ENCODE measurements at regions not wholly inside any gene's neighbourhood (a gene's known extent, or its start where the extent isn't known, plus 50 kb on each side); places are given as distances from the start of the nearest gene placed in this dataset.

- DNase-seq: no peak
Measured at GRCh38 chr9:126154869-126155268, 171.8 kb upstream of the MVB12B start.

DNA sequence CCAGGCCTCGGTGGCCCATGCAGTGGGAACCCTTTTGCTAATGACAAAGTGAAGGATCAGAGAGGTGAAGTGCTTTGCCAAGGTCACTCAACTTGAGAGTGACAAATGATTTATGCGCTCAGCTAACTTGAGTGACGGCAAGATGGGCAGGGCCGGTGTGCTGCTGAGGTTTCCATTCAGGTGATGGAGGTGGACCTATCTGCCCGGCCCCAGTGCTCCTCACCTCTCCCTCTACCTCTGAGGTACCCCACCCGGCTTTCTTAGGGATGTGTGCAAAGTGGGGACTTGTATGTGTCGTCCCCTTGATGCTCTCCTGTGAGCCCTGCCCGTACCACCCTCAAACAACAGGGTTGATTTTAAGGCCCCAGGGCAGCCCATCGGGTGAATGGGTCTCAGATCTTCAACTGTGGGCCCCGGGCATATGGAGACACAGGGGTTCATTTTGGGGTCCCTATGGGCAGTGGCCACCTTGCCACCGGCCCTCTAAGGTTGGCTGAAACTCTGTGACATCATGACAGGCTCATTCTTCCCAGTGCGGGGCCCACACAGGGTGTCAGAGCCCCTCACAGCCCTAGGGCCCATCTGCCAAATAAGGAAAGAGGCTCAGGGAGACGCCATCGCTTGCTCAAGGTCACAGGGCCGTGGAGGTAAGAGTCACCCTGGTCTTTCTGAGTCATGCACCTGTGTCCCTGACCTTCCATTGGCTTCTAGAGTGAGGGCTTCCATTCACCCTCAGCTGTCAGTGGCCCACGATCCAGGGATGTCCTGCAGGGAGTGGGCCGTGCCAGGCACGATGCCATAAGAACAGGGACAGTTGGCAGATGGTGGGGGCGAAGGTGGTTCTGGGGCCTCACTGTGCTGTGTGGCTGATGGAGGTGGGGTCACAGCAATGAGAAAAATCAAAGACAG lies 170.6 kb upstream of the MVB12B start:
- no peak for DNase-seq

DNA sequence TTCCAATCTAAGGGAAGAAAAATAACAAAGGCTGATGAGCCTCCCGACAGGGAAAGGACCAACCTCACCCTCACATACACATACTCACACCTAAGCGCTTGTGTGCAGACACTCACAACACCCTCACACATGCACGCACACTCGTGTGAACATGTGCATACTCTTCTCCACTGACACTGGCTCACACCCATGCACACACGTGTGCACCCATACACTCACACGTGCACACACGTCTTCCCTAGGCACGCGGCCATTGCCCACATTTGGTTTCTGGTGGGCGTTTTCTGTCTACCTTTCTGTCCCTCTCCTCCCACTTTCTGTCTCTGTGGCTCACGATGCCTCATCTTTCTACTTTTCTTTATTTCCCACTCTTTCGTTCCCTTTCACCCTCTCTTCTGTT lies 169.7 kb upstream of the MVB12B start:
- no peak for DNase-seq

DNA sequence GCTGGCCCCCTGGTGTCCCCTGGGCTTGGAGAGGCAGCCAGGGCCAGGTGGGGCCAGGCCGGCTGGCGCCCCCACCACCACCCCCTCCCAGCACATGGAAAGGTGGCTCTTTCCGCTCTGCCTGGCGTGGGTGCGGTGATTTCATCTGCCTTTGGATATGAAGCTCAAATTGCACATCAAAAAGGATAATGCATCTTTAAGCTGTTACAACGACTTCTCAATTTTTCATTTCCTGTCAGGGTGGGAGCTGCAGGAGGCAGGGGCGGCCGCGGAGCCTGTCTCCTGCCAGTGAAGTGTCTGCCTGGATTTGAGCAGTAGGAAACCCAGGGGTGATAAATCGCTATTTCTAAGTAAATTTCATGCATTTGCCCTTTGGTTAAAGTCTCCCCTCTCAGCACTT lies 169.2 kb upstream of the MVB12B start:
- no peak for DNase-seq

DNA sequence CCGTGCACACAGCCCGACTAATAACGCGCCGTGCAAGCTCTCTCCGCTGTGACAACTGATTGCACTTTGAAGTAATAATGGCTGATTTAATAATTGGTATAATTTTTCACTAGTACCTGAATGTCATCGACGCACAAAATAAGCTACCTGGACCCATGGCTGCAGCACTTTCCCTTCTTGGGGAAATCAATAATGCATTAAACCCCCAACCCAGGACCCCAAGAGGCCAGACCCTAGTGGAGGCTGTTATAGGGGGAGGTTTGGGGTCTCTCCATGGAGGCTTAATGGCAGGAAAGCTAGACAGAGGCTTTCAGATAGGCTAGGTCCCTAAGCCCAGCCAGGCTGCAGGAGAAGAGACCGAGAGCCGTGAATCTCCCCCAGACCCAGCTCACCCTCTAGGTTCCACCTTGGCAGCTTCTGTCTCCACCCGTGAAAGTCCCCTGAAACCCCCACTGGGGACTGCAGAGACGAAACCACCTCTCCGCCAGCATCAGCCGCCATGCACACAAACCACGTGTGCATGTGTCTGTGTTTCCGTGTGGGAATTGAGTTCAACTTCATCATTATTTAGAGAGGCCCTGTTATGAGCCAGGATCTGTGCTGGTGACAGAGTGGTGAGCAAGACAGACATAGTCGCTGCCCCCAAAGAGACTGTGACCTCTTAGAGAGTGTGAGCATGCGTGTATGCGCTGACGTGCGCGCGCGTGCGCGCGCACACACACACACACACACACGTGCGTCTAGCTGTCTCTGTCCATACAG lies 168.6 kb upstream of the MVB12B start:
- DNase-seq: no peak

DNA sequence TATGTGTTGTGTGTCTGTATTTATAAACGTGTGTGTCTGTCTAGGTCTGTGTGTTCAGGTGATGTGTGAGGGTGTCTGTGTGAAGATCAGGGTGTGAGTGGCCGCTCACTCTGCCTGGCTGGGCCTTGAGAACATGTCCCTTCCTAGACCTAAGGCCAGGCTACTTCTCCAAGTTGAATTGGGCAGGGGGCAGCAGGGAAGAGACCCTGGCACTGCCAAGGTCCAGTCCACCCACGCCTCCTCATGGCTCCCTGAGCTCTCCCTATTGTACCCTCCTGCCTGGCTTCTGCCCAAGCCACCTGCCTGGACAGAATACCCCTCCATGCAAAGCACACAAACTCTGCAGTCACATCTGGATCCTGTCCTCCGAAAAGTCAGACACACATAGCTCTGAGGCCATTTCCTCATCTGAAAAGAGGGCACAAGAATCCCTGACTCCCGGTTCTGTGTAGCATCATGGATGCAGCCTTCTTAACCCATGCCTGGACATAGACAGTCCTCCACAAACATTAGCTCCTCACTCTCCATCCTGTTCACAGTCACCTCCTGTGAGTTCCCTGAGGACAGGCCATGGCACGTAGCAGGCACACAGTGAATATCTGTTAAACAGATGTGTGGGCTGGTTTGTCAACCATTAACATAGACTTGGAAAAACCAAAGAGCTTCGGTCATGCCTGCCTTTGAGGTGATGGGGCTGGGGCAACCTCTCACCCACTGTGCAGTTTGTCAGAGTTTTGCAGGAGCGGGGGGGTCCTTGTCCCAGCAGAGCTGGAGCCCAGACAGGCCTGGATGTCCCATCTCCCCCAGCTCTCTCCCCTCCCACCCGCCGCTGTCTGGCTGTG lies 167.8 kb upstream of the MVB12B start:
- no peak for DNase-seq

DNA sequence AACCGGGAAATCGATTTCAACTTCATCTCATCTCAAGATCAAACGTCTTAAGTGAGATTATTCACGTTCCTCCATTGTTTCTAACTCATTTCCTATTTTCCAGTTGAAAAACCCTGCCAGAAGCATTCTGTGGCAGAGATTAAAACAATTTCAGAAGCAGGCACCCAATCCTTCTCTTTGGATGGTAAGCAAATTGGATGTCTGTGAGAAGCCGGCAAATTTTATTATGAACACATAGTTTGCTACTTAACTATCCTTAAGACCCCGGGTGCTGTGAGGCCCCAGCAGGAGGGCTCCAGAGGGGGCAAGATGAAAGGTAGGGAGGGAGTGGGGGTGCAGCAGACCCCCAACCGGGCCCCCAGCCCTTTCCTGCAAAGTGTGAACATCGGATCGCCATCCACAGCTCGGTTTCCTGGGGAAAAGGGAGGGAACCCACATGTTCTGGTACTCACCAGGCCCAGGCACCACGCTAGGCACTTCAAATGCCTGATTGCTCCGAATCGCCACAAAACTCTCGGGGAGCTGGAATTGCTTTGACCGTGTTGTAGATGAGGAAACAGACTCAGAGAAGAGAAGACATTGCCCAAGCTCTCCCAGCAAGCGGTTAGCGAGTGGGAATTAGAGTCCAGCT lies 167.1 kb upstream of the MVB12B start:
- no peak for DNase-seq

DNA sequence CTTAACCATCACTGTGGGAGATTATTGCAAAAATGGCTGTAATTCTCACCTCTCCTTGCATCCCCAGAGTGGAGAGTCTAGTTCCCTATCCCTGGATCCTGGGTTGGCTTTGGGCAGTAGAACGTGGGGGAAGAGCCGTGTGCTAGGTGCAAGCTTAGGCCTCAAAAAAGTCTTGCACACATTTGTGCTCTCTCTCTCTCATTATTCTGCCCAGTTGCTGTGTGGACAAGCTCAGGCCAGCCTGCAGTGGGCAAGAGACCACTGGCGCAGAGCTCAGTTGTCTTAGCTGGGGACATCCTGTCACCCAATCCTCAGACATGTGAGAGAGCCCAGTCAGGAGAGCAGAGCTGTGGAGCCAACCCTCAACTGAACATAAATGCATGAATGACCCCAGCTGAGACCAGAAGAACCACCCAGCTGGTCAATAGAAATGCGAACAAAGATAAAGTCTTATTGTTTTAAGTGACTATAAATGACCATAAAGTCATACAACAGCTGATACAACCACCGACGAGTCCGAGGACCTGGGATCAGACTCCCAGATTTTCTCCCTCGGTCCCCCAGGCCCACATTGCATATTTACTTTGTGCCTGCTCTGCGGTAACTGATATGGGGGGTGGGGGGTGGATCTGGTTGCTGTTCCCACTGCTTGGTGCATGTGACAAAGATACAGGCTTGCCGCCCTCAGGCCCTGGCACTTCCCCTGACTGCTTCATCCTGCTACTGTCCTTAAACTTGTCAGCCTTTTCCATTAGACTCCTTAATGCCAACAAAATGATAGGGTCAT lies 166.4 kb upstream of the MVB12B start:
- no peak for DNase-seq

GRCh38 chr9:126160854-126161329 lies 165.7 kb upstream of the MVB12B start:
- no peak for DNase-seq

- no peak for DNase-seq
Measured at GRCh38 chr9:126162611-126163381, 163.8 kb upstream of the MVB12B start.

GRCh38 chr9:126164796-126165525 lies 161.7 kb upstream of the MVB12B start:
- no peak for DNase-seq

GRCh38 chr9:126165755-126166154 lies 160.9 kb upstream of the MVB12B start:
- no peak for DNase-seq

- DNase-seq: no peak
Measured at GRCh38 chr9:126166291-126166690, 160.3 kb upstream of the MVB12B start.

DNA sequence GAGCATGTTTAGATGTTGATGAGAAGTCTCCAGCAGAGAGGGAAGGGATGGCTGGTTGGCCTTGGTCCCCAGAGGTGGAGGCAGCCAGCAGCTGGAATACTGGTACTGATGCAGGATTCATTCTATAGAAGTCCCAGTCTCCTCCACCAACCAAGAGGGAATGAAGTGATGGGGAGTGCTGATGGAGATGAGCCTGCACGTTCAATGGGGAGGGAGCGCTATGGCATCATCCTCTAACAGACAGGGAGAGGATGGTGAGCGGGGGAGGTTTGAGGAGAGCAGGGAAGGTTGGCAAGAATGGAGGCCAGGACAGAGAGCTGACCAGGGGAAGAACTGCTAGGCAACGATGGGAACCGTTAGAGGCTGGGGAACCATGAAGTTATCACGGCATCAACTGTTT lies 159.8 kb upstream of the MVB12B start:
- no peak for DNase-seq

DNA sequence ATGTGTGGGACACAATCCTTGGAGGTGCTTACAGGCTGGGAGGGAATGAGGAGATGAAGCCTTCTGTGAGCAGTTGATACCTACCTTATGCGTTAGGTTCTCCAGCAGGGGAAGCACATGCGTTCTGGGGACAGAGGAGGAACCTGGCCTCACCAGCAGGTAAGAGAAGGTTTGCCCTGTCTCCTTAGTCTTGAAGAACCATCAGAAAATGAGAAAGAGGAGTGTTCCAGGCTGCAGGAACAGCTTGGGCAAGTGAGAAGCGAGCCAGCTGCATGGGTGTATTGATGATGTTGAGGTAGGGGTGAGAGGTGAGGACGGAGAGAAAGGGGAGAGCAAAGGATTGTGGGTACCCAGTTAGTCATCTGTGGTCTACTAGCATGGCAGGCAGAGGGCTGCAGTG lies 156.9 kb upstream of the MVB12B start:
- no peak for DNase-seq

DNA sequence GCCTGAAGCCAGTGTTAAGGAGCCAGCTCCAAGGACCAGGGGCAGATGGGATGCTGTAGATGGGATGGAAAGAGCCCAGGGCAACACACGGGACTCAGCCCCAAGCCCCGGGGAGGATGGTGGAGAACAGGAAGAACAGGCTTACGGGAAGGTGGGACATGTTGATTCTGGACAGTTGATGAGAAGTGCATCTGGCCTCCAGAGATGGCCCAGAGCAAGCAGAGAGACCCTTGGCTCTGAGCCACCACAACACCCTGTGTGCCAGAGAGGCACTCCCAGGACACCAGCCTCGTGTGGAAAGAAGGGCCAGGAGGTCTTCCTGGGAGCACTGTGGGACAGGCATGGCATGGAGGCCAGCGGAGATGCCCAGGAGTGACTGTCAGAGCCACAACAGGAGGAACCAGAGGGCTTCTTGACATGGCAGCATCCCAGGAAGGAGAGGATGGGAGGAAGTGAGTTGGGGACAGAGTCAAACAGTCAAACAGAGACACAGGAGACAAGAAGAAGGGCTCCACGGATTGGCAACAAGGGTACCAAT lies 156.3 kb upstream of the MVB12B start:
- no peak for DNase-seq

DNA sequence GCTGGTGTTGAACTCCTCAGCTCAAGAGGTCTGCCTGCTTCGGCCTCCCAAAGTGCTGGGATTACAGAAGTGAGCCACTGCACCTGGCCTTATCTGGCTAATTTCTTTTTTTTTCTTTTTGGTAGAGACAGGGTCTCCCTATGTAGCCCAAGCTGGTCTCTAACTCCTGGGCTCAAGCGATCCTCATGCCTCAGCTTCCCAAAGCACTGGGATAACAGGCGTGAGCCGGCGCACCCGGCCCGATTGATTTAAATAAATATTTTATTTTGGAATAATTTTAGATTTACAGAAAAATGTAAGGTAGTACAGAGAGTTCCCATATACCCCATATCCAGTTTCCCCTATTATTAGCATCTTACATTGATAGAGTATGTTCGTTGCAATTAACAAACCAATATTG lies 155.0 kb upstream of the MVB12B start:
- no peak for DNase-seq

GRCh38 chr9:126173401-126173800 lies 153.2 kb upstream of the MVB12B start:
- no peak for DNase-seq

DNA sequence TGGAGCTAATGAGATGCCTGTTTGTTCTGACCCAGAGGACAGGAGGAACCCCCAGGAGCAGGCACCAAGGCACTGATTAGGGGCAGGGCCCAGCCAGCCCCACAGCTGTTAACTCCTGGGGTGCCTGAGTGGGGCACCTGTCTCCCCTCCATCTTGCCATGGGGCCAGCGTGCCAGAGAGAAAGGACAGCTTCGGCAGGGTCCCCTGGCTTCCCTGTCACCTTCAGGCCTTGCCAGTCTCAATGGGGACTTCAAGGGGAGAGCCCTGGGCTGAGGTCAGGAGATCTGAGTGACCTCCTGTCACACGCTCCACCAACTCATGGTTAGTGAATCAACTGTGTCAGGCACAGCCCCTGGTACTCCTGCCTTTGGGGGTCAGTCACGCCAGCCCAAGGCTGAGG lies 152.7 kb upstream of the MVB12B start:
- no peak for DNase-seq

- no peak for DNase-seq
Measured at GRCh38 chr9:126183266-126183665, 143.4 kb upstream of the MVB12B start.

All from kidney glomerular epithelial cell (primary cell).